HG03039 (cell line): ENCODE measurements at regions not wholly inside any gene's neighbourhood (a gene's known extent, or its start where the extent isn't known, plus 50 kb on each side); places are given as distances from the start of the nearest gene placed in this dataset.

ENCODE experiments used
- ATAC-seq: cut with Tn5 transposase; IDR thresholded peaks from one replicate; pipeline ENCODE4 v1.9.1; 2021; ENCODE audit warnings: mild to moderate bottlenecking, moderate library complexity; ENCODE audit not compliant: unreplicated experiment

DNA sequence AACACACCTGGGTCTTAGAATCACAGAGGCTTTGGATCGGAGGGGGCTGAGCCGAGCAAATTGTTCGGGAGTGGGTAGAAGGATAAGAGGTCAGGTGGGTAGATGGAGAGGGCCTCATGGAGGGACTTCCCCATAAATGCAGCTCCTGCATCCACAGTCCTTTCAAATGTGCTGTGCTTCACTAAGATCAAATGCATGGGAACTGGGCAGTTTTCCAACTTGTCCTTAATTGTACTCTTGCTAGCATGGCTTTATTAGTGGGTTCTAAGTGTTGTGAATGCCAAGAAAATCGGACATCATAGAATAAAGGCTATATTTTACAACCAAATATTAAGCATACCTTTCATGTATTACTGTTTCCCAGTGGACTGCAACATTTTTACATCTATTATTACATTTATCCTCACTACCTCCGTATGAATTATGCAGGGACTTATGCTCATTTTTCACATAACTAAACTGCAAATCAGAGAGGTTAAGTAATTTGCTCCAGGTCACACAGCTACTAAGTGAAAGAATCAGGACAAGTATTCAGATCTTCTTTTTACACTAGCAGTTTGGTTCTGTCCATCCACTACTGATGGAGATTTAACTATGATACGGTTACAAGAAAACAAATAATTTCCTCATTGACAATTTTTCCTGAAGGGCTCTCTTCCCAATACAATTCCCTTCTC is 174.5 kb upstream of the RUNX1 start:
- ATAC-seq, result no peak

DNA sequence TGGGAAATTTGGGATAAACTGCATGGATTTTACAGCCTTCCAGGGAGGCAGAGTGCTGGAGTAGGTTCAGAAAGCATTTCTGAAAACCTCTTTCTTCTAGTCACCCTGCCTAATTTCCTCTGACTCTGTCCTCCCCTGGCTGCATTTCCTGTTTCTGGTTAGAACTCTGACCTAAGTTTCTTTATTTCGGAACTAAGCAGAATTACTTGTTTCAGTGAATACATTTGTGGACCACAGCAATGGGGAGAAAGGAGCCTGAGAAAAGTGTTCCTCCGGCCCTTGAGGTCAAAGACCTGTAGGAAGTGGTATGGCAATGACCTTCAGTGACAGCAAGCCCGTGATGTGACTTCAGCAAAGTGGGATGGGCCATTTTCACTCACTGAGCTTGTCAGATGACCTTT is 173.4 kb upstream of the RUNX1 start:
- no peak for ATAC-seq

DNA sequence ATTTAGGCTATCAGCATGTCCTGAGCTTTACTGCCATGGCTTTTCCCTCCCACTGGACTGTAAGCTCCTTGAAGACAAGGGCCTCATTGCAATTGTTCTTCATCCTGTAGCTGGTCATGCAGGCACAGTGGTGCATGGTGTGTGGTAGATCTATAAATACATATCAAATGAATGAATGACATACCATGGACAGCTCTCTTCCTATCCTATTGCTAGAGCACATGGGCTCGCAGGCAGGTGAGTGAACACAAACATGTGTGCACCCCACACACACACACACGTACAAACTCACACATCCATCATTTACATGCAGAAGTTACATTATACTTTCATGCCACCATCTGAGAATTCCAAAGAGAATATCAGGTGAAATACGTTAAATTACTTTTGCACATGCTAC is 172.9 kb upstream of the RUNX1 start:
- no peak for ATAC-seq

DNA sequence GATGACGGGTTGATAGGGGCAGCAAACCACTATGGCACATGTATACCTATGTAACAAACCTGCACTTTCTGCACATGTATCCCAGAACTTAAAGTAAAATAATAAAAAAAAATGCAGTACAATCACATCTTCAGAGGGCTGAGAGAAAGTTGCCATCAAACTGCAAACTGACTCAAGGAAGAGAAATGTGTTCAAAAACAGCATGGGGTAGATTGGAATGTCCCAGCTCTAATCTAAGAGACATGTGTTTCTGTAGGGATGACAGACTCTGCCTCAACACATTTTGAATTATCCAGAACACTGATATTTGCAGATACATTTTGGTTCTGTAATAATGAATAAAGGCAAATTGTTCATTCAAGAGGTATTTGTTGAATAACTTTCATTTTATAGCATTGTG is 171.2 kb upstream of the RUNX1 start:
- ATAC-seq, result no peak

DNA sequence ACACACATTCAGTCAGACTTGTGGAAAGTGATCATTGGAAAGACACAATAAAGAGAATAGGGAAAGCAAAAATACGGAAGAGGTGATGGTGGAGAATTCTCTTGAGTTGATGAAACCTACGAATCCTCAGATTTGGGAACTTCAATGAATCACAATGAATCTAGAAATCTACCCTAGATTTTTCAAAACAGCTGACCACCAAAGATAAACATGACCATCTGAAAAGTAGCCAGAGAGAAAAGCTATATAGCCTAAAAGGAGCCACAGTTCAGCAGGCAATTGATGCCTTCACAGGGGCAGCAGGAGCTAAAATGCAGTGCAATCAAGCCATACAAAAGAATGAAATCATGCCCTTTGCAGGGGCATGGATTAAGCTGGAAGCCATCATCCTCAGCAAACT is 170.6 kb upstream of the RUNX1 start:
- no peak for ATAC-seq

DNA sequence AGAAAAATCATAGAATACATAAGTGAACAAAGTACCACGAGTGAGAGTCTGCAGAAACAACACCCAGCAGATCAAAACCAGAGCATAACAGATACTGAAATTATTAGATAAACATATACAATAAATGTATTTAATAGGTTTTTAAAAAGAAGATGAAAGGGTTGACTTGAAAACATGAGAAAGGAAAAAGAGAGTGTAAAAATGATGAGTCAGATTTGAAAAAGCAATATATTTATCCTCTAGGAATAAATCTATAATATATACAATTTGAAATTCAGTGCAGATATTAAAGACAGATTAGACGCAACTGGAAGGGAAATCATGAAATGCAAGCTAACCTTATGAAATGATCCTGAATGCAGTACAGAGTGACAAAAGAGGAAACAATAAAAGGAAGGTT is 170.2 kb upstream of the RUNX1 start:
- ATAC-seq, result no peak

DNA sequence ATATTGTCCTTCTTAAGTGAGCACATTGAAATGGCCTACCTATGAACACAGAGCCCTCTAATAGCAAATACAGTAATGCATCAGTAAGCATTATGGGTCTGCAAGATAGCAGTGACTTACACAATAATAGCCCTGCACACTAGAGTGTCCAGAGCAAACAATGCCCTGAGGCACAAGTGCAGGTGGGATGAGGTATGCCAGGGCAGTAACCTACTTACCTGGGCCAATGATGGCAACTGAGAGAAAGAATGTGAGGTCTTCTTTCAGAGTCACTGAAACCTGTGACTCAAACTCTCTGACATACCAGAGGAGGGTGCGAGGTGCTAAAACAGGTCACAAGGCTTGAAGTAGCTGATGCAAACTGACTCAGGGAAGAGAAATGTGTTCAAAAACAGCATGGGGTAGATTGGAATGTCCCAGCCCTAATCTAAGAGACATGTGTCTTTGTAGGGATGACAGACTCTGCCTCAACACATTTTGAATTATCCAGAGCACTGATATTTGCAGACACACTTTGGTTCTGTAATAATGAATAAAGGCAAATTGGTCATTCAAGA is 168.5 kb upstream of the RUNX1 start:
- ATAC-seq, result no peak

DNA sequence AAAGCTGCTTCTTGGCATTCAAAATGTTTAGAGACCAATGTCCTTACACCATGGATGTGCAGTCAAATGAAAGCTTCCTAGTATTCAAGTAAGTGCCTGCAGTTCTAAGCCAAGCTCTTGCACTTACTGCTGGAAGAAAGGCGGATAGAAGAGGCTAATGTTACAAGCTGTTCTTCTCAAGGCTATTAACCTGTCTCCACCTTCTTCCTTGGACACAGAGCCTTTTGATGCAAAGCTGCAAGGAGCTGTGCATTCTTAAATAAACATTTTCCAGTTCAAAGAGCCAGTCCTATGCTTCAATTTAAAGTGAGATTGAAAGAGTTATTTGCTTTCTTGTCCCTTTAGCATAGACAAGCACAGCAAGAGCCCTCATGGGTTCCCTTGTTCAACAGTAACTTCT is 167.9 kb upstream of the RUNX1 start:
- ATAC-seq, result no peak

DNA sequence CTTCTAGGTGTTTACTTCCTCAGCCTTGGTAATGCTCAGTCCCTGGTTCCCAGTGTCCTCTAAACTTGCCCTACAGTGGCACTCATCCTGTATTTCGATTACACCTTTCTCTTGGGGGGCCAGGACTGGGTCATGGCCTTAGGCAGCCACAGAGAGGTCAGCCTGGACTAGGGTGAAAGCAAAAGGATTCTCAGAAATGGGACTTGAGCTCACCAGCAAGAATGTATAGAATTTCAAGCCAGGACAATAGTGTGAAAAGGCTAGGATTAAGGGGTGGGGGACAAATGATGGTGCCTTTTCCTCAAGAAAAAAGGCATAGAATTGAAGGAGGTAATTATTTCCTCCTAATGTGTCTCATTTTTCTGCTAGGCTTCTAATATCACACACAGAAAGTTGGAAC is 166.8 kb upstream of the RUNX1 start:
- ATAC-seq, result no peak

DNA sequence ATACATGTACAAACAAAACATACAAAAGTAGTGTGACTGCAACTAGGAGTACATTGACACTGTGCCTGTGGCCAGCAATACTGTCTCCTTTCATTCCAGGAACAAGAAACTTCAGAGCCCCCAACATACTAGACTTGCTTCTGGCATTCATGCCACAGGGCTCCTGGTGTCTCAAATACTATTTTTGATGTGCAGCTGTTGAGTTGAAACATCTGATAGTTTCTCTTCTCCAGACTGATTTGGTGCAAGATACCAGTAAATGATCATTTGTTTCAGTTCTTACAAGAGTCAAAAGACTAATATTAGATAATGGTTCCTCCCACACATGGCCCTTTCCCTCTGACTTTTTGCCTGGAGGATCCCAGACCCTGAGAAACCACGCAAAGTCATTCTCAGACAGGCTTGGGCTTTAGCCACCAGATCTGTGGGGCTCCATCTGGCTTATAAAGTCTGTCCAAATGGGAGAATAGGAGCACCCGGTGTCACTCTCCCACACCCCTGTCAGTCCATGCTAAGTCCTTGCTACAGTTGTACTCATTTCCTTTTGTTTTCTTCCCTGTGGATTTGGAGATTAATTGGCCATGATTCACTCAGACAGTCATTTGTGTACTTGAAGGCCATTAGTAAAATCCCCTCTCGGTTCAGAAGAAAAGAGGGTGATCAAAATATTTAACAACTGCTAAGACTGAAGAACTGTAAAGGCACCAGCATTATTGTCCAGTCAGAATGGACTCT is 163.5 kb upstream of the RUNX1 start:
- ATAC-seq, result no peak

DNA sequence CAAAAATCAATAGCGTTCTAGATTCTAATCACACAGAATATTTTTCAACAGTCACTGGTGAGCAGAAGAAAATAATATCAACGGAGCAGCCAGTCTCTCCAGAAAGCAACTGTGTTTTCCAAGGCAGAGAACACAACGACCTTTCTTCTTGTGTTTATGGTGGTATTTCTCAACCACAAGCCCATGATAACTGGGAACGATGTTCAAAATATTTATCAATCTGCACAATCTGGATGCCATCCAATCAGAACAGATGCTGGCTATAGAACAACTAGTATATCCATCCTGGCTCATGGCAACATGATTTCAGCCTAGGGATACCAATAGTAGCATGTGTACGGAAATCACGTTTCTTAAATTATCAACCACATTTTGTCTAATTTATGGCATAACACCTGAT is 162.7 kb upstream of the RUNX1 start:
- ATAC-seq, result no peak

DNA sequence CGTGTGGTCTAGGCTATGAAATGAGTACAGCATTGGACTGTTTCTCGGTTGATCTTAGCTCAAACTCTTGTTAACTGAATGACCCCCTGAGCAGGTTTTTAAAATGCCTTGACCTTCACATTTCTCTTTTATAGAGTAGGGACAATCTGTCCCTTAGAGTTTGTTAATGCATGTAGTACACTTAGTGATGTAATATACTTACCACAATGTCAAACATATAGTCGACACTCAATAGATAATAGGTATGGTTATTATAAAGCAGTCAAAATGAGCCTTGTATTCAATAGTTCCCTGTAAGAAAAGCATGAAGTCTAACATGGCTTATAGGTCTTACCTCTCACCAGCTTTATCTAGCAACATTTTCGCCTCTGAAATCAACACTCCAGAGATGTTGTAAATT is 161.0 kb upstream of the RUNX1 start:
- no peak for ATAC-seq

DNA sequence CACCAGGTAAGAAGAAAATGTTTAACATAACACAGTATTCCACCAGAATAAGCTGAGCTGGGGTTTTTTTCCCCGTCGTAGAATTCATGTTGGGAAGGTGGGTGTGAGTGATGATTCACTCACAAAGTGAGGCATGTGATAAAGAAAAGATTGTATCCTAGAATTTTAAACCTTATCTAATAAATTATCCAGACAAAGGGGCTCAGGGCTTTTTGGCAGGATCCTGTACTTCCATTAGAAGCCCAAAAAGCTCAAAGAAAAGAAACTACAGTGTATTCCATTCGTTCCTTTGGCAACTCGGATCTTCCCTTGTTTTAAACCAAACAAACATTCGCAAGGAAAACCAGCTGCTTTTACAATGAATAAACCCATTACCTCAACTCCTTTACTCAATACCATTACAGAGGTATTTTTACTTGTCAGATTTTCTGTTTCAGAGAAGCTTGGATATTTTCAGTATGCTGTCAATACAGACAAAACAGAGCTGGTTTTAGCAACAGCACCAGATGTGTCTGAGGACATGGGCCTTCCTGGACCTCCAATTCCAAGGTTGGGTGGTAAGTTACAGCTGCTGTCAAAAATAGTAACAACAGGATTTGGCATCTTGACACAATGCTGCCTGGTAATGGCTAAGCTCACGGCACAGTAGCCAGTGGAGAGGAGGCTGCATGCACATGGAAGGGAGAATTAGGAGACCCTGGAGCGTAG is 159.9 kb upstream of the RUNX1 start:
- no peak for ATAC-seq

DNA sequence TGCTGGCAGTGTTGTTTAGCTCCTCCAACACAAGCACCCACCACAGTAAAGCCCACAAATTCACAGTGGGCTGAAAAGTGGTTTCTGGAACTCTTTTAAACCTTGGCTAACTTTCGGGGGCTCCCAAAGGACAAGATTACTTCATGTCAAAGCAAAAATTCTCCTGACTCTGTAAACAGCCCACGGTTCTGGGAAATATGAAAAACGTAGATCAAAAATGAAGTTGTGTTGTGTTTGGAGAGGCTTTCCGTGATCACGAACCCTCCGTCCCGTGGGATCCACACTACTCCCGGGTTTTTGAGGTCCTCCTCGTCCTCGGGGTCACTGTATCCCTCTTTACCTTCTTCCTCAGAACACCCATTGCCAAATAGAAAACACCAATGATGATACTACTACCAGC is 159.0 kb upstream of the RUNX1 start:
- ATAC-seq, result no peak

DNA sequence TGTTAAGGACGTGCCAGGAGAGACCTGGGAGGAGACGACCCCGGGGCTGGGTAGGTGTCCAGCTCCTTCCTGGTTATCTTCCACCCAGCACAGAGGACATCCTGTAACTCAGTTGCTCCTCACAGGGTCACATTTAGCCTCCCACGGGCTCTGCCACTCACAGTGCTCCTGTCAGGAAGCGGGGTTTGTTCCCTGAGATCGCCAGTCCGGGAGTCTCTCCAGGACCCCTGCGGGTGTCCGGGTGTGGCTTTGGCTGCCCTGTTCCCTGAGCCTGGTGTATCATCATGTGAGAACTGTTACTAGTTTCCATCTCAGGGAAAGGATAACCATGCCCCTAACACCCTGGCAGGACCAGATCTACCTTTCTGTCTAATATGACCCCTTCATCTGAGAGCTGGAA is 158.2 kb upstream of the RUNX1 start:
- ATAC-seq, result no peak

DNA sequence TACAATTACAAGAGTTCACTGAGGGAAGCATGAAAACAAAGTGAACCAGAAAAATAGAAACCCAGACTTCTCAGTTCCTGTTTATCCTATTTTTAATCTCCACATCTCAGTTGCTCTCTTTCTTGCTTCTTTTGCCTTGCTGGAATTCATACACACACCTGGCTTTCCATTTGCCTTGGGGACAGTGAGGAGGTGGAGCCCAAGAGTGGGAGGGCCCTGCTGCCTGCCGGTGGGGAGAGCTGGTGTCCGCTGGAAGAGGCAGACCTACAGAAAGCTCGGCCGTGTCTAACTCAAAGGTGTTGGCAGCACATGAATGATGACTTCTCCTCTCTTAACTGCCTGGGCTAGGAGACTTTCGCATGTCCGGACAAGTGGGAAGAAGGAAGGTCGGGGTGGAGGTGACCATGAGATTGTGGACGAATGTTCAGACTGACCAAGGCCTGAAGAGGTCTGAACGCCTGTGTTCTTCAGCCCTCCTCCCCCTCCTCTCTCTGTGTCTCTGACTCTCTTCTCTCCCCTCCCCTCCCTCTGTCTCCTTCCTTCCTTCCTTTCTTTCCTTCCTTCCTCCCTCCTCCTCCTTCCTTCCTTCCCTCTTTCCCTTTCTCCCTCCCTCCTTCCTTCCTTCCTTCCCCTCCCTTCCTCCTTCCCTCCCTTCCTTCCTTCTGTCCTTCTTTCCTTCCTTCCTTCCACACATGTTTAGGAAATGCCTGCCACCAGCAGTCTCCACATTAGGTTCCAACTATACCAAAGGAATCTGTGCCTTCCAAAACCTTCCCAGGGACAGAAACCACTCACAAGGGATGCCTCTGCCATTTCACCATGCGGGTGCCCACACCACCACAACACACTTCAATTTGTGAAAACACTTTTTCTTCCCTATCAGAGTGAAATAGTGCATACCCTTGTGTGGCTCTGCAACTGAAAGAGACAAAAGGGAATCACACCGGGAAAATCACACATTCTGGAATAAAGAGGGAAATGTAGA is 157.3 kb upstream of the RUNX1 start:
- no peak for ATAC-seq

DNA sequence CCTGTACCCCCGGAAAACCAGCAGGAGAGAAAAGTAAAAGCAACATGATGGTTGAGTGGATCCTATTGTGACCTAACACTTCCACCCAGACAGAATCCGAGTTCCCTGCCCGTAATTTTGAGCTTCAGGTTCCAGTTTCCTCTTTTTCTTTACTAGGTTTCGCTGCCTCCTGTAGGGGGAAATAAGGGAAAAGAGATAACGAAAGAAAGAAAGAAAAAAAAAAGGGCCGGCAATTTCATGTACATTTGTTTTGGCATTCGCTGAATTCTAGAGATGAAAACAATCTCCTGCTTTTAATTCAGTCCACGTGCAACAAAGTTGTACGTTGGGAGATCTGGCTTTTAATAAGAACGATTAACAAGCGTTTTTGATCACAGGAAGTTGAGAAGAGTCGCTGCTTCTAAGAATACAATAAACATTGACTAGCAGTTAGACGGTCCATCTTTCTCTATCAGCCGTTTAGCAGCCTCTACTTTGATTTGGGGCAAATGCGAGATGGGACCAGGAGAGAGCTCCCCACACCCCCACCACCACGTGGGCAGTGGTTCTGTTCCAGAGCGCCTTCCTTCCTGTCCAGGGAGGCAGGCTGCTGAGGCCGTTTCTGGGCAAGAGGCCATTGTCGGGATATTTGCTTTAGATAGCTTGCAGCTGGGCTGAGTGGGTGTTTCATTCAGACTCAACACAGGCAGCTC is 155.9 kb upstream of the RUNX1 start:
- no peak for ATAC-seq

DNA sequence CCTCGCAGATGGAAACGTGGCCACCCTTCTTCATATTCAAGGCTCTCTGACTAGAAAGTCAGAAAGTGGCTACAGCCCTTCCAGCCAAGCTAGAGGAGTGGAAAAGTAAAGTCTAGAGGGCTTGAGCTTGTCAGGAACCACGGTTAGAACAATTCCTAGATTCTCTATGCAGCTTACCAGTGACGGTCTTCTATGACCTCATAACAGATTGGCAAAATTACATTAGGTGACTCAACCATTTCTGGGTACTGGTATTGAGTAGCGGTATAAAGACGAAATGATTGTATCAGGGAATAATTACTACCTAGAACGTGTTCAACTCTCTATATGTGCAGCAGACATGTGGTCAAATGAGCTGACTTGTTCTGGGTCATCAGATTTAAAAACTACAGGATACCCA is 155.0 kb upstream of the RUNX1 start:
- ATAC-seq, result no peak

DNA sequence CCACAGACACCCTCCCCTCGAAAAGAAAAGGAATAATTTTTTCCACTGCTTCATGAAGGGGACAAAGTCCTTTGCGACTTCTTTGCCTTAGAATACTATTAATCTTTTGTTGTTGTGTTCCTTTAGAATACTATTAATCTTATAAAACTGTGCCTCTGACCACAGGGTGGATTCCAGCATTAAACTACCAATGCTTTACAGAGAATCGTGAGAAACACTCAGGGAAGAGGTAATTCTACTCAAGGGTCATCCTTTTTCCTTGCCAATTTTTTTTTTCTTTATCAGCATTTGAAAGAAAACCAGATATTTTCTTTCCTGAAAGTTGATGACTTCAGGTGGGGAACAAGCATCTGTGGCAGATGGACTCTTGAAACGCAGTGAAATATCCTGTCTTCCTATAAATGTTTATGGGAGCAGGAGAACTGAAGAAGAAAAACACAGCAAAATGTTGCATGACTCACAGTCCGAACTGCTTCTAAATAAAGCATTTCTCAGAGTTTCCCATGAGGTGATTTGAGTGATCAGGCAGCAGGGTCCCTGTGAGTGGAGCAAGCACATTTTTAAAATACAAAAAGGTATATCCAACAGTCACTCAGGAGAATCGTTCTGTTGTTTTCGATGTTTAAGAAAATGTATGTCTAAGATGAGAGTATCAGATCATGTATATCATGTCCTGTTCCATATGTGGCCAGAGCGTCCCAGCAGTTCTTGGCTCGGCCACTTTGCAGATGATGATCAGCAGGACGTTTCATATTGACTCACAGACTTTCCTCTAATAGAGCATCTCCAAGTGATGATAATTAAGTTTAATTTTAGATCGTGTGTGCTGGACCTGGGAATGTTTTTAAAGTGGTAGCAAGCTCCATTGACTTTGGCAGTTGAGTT is 154.2 kb upstream of the RUNX1 start:
- no peak for ATAC-seq
